Fibroblast of peridontal ligament (primary cell): ENCODE measurements at regions not wholly inside any gene's neighbourhood (a gene's known extent, or its start where the extent isn't known, plus 50 kb on each side); places are given as distances from the start of the nearest gene placed in this dataset.

ENCODE experiments used
- DNase-seq: peaks from one replicate; pipeline ENCODE4 v3.0.0-alpha.2; 2010; ENCODE audit errors: extremely low read depth

- DNase-seq: no peak
Observed at GRCh38 chr2:57806449-57806968, 240.1 kb upstream of the VRK2 start.

- no peak for DNase-seq
Observed at GRCh38 chr2:57809230-57809629, 237.4 kb upstream of the VRK2 start.

GRCh38 chr2:57821088-57821487, 225.5 kb upstream of the VRK2 start:
- DNase-seq: no peak

GRCh38 chr2:57828221-57828620, 218.4 kb upstream of the VRK2 start:
- no peak for DNase-seq

- DNase-seq: no peak
Observed at GRCh38 chr2:57834666-57835065, 211.9 kb upstream of the VRK2 start.

- peak; percentile 61 for DNase-seq
Observed at GRCh38 chr2:57842531-57842930, 204.1 kb upstream of the VRK2 start.

- DNase-seq: no peak
Observed at GRCh38 chr2:57843158-57843557, 203.4 kb upstream of the VRK2 start.

GRCh38 chr2:57848723-57849122, 197.9 kb upstream of the VRK2 start:
- DNase-seq: no peak

- DNase-seq: no peak
Observed at GRCh38 chr2:57849843-57850242, 196.8 kb upstream of the VRK2 start.

GRCh38 chr2:57850415-57851130, 196.0 kb upstream of the VRK2 start:
- no peak for DNase-seq

- DNase-seq: no peak
Observed at GRCh38 chr2:57855212-57855611, 191.4 kb upstream of the VRK2 start.

GRCh38 chr2:57859755-57860154, 186.9 kb upstream of the VRK2 start:
- no peak for DNase-seq

- DNase-seq: no peak
Observed at GRCh38 chr2:57862153-57862552, 184.5 kb upstream of the VRK2 start.

- no peak for DNase-seq
Observed at GRCh38 chr2:57862727-57863126, 183.9 kb upstream of the VRK2 start.

- DNase-seq: no peak
Observed at GRCh38 chr2:57864926-57865325, 181.7 kb upstream of the VRK2 start.

GRCh38 chr2:57867730-57868129, 178.9 kb upstream of the VRK2 start:
- DNase-seq: no peak

- DNase-seq: no peak
Observed at GRCh38 chr2:57868619-57869139, 177.9 kb upstream of the VRK2 start.

GRCh38 chr2:57869758-57870344, 176.8 kb upstream of the VRK2 start:
- no peak for DNase-seq

- DNase-seq: no peak
Observed at GRCh38 chr2:57876313-57876712, 170.3 kb upstream of the VRK2 start.

- DNase-seq: no peak
Observed at GRCh38 chr2:57877811-57878170, 168.8 kb upstream of the VRK2 start.

GRCh38 chr2:57878171-57878865, 168.3 kb upstream of the VRK2 start:
- DNase-seq: no peak

GRCh38 chr2:57878866-57879210, 167.8 kb upstream of the VRK2 start:
- DNase-seq: no peak

GRCh38 chr2:57880446-57880845, 166.2 kb upstream of the VRK2 start:
- peak; percentile 79 for DNase-seq
